K562 (cell line): ENCODE measurements at regions not wholly inside any gene's neighbourhood (a gene's known extent, or its start where the extent isn't known, plus 50 kb on each side); places are given as distances from the start of the nearest gene placed in this dataset.

Source experiments
- TF ChIP-seq, protein P1 (sequence below): fragments of 450-650 bp; formaldehyde crosslinking; IDR thresholded peaks from 2 replicates; pipeline ENCODE4 v1.4.0; 2020; ENCODE audit warnings: mild to moderate bottlenecking, mixed read lengths
- TF ChIP-seq, protein P2 (sequence below), 2 experiments: fragments of 450-650 bp in 1 of 2; sonication (generic) in 1 of 2; formaldehyde crosslinking in 1 of 2; IDR thresholded peaks; 2 replicates each; pipeline versions ENCODE4 v1.7.1 to v1.9.0; 2016 to 2022; ENCODE audit warnings: inconsistent platforms in 1 of 2, mild to moderate bottlenecking in 1 of 2, missing genetic modification reagents in 1 of 2

DNA sequence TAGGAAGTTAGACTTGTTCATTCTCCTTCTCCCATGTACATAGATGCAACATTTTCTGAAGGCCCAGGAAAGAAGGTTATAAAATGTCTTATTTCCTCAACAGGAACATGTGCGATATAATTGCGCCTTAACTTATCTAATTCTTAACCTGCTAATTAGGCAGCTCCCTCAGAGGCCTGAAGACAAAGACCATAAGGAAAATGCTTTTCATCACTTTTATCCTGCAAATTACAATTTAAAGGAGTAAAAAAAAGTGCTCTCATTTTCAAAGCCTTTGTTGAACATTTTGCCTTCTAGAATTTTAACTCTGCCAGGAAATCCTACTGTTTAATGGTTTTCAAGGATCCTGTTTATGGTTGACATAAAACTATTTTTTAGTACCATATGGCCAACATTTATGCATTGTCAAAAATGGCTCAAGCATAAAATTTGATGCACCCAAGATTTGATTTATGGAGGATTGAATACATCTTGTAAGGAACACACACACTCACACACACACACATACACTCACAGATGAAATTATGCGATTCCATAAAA is 660.4 kb upstream of the TMEM132C start (continued):
- TF ChIP-seq, protein P1, sequence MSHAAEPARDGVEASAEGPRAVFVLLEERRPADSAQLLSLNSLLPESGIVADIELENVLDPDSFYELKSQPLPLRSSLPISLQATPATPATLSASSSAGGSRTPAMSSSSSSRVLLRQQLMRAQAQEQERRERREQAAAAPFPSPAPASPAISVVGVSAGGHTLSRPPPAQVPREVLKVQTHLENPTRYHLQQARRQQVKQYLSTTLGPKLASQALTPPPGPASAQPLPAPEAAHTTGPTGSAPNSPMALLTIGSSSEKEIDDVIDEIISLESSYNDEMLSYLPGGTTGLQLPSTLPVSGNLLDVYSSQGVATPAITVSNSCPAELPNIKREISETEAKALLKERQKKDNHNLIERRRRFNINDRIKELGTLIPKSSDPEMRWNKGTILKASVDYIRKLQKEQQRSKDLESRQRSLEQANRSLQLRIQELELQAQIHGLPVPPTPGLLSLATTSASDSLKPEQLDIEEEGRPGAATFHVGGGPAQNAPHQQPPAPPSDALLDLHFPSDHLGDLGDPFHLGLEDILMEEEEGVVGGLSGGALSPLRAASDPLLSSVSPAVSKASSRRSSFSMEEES (CRISPR knock-in tag): no peak
- TF ChIP-seq, protein P2, sequence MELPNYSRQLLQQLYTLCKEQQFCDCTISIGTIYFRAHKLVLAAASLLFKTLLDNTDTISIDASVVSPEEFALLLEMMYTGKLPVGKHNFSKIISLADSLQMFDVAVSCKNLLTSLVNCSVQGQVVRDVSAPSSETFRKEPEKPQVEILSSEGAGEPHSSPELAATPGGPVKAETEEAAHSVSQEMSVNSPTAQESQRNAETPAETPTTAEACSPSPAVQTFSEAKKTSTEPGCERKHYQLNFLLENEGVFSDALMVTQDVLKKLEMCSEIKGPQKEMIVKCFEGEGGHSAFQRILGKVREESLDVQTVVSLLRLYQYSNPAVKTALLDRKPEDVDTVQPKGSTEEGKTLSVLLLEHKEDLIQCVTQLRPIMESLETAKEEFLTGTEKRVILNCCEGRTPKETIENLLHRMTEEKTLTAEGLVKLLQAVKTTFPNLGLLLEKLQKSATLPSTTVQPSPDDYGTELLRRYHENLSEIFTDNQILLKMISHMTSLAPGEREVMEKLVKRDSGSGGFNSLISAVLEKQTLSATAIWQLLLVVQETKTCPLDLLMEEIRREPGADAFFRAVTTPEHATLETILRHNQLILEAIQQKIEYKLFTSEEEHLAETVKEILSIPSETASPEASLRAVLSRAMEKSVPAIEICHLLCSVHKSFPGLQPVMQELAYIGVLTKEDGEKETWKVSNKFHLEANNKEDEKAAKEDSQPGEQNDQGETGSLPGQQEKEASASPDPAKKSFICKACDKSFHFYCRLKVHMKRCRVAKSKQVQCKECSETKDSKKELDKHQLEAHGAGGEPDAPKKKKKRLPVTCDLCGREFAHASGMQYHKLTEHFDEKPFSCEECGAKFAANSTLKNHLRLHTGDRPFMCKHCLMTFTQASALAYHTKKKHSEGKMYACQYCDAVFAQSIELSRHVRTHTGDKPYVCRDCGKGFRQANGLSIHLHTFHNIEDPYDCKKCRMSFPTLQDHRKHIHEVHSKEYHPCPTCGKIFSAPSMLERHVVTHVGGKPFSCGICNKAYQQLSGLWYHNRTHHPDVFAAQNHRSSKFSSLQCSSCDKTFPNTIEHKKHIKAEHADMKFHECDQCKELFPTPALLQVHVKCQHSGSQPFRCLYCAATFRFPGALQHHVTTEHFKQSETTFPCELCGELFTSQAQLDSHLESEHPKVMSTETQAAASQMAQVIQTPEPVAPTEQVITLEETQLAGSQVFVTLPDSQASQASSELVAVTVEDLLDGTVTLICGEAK (IDR thresholded peaks at IDR 0.05): no peak
- TF ChIP-seq, protein P2 (CRISPR knock-in tag; IDR thresholded peaks at IDR 0.05): no peak
